Activated naive CD4-positive, alpha-beta T cell treated with anti-CD3 and anti-CD28 coated beads, Interleukin-2, amount 50 U/mL, for 72 hours (primary cell): ENCODE measurements at regions not wholly inside any gene's neighbourhood (a gene's known extent, or its start where the extent isn't known, plus 50 kb on each side); places are given as distances from the start of the nearest gene placed in this dataset.
"Not testable (repeated sequence)": the region's sequence is repeated elsewhere in the genome, so short reads cannot be mapped to it uniquely, and the experiment has no call there.

Source experiments
- ATAC-seq, 2 donors: fragments of 150-1000 bp; cut with Tn5 transposase; 2 replicates each; pipeline ENCODE4 v1.10.0; 2021; ENCODE audit warnings: mild to moderate bottlenecking in 2 of 2, moderate library complexity in 2 of 2
- DNase-seq, 2 donors: peaks; one replicate each; pipeline ENCODE4 v3.0.0; 2021 to 2022; ENCODE audit warnings: low spot score in 2 of 2
- H3K27ac Mint-ChIP-seq, 2 donors: one replicate each; pipeline ENCODE4 v1.8.0; 2022; ENCODE audit warnings: mild to moderate bottlenecking in 2 of 2, mixed read lengths in 2 of 2
- H3K36me3 Mint-ChIP-seq, 2 donors: one replicate each; pipeline ENCODE4 v1.8.0; 2022; ENCODE audit warnings: mixed read lengths in 2 of 2
- H3K9me3 Mint-ChIP-seq, 2 donors: one replicate each; pipeline ENCODE4 v1.8.0; 2022; ENCODE audit warnings: mixed read lengths in 2 of 2

DNA sequence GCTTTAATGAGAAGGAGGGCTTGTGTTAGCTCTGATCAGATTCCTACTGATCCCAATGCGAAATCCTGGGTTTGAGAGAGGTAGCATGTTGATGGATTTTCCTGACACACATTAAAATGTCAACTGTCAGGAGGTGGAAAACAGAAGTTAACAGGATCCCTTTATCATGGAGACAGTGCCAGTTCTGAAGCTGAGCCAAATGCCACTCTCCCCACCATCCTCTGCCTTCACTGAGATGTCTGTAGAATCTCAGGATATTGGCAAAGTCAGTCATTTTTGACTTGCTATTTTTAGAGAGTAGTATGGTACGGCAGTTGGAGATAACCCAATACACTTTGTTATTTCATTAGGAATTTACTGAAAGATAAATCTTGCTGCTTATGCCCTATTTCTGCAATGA lies 1816.2 kb upstream of the FLRT2 start:
- Mint-ChIP-seq H3K36me3 (no peaks in the 10 kb centered on the region), H3K9me3 (peaks cover 5 to 11% of the 10 kb centered on the region in 2 donors), H3K27ac (no peak overlapping the region)
- no peak for DNase-seq
- no peak for ATAC-seq

DNA sequence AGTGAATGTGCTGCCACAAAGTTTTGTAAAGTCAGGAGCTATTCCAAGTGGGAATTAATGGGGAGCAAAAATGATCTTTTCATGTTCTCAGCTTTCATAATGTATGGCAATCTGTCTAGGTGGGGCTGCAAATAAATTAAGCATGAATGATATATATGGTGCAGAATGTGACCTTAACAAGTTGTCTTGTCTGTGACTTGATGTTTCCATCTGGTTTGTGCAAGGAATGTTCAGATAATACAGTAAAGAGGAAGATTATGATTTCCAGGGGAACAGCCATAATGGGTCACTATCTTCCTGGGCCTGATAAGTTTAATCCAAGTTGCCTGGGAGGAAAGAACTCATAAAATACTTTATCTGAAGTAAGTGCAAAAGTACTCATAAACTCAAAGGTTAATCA lies 1815.8 kb upstream of the FLRT2 start:
- DNase-seq: no peak
- Mint-ChIP-seq H3K36me3 (no peaks in the 10 kb centered on the region), H3K27ac (no peak overlapping the region), H3K9me3 (peaks cover 5 to 6% of the 10 kb centered on the region in 2 donors)
- ATAC-seq: no peak

DNA sequence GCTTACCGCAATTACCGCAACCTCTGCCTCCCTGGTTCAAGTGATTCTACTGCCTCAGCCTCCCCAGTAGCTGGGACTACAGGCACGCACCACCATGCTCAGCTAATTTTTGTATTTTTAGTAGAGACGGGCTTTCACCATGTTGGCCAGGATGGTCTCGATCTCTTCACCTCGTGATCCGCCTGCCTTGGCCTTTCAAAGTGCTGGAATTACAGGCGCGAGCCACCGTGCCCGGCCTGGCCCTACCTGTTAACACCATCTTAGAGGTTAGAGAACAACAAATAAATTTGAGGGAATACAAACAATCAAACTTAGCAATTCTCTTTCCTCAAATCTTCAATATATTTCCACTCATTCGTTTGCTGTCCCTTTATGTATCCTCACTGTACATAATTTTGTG lies 1810.5 kb upstream of the FLRT2 start:
- not testable (repeated sequence) for ATAC-seq, DNase-seq

GRCh38 chr14:83733670-83734069 lies 1796.3 kb upstream of the FLRT2 start:
- ATAC-seq (no peak), DNase-seq (no peak)
- Mint-ChIP-seq H3K36me3 (peaks cover 5 to 11% of the 10 kb centered on the region in 2 donors), H3K9me3 (peaks cover 25 to 29% of the 10 kb centered on the region in 2 donors), H3K27ac (no peak overlapping the region)

More for the DNA sequence above, 1810.5 kb upstream of the FLRT2 start:
- not testable (repeated sequence) for H3K9me3 Mint-ChIP-seq, H3K27ac Mint-ChIP-seq, H3K36me3 Mint-ChIP-seq

DNA sequence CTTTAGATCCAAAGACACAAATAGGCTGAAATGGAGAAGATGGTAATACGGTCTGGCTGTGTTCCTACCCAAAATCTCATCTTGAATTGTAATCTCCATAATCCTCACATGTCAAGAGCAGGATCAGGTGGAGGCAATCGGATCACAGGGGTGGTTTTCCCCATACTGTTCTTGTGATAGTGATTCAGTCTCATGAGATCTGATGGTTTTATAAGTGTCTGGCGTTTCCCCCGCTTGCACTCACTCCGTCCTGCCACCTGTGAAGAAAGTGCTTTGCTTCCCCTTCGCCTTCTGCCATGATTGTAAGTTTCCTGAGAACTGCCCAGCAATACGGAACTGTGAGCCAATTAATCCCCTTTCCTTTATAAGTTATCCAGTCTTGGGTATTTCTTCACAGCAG lies 1795.5 kb upstream of the FLRT2 start:
- peaks cover 5 to 9% of the 10 kb centered on the region in 2 donors for H3K36me3 Mint-ChIP-seq
- ATAC-seq: no peak
- no peak overlapping the region for H3K27ac Mint-ChIP-seq
- peaks cover 25 to 28% of the 10 kb centered on the region in 2 donors for H3K9me3 Mint-ChIP-seq
- no peak for DNase-seq

DNA sequence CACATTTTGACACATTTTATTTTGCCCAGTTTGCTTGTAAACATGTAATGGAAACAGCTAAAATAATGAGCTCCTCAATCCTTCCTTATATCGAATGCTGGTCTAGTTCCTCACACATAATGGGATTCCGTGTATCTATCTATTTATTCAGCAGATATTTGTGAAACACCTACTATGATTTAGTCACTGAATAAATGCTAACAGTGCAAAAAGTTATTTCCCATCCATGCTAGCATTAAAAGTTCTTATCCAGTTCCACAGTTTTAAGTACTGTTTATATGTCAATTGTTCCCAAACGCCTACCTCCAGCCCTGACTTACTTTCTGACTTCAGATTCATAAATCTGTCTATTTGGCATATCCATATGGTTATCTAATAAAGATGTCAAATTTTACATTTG lies 1788.7 kb upstream of the FLRT2 start:
- ATAC-seq: no peak
- no peak overlapping the region for H3K27ac Mint-ChIP-seq
- no peak for DNase-seq
- peaks cover 3 to 17% of the 10 kb centered on the region in 2 donors for H3K9me3 Mint-ChIP-seq
- no peaks in the 10 kb centered on the region for H3K36me3 Mint-ChIP-seq

DNA sequence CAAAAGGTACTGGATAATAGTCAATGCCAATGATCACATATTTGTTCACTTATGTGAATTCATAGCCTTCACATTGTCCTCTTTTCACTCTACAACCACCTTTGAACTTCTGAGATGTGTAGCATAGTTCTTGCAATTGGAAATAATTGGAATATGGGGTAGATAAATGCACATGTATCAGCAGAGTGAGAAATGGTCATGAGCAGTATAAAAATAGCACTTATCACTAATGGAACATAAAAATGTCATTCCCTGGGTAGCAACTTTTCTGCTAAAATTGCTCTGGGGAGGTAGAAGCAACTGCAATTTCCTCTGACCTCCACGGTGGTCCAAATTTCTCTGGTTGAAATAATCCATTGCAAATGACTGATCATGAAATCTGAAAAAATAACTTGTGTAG lies 1785.7 kb upstream of the FLRT2 start:
- no peak for DNase-seq
- no peak for ATAC-seq
- Mint-ChIP-seq H3K27ac (no peak overlapping the region), H3K9me3 (peaks cover 7 to 17% of the 10 kb centered on the region in 2 donors), H3K36me3 (no peaks in the 10 kb centered on the region)

DNA sequence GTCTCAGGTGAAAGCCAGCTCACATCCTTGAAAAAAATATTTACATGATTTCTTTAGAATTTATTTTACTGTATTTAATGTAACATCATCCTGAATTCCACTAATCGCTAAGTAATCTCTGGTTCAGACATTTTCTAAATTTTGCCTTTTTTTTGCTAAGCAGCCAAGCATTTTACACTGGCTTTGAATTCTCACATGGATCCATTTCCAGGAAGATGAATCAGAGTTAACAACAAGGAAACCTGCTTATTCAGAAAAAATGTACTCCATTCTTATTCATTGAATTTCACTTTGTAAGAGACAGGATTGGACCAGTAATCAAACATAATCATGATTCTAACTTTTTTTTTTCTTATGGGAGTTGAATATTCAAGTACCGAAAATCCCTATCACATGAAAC lies 1785.1 kb upstream of the FLRT2 start:
- ATAC-seq: no peak
- Mint-ChIP-seq H3K36me3 (no peaks in the 10 kb centered on the region), H3K27ac (no peak overlapping the region), H3K9me3 (peaks cover 7 to 17% of the 10 kb centered on the region in 2 donors)
- DNase-seq: no peak

DNA sequence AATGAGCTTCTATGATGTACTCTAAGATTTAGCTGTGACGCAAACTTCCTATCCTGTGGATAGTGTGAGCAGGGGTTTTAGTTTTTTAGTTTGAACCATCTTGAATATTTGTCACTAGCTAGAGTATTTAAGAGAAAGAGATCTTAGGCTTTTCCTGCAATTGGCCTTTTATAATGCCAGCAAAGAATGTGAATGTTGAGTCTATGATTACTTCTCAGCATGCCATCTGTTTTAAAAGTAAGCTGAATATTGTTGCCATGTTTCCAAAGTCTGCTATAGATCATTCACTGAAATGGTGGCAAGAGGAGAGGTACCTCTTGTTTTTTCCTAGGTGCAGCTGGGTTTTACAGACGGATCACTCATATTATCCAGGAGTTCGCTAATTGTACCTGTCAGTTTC lies 1783.6 kb upstream of the FLRT2 start:
- ATAC-seq (no peak), DNase-seq (no peak)
- Mint-ChIP-seq H3K27ac (no peak overlapping the region), H3K9me3 (peaks cover 9 to 14% of the 10 kb centered on the region in 2 donors), H3K36me3 (no peaks in the 10 kb centered on the region)

DNA sequence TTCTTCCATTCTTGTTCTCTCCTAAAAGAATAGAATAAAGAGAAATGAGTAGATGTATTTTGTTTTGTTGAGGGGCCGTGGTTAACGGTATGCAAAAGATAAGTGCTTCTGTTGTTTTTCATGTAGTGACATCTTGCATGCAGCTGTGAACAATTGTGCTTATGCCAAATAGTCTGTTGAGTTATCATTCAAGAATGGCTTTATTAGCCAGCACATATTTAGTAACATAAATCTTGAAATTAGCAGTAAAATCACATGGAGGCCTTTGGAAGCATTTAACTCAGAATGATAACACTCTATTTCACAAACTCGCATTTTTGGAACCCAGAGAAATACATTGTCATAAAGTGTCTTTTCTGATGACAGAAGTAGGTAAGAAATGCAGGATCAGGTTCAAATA lies 1772.0 kb upstream of the FLRT2 start:
- ATAC-seq: no peak
- no peaks in the 10 kb centered on the region for H3K9me3 Mint-ChIP-seq
- no peak overlapping the region for H3K27ac Mint-ChIP-seq
- H3K36me3 Mint-ChIP-seq: no peaks in the 10 kb centered on the region
- no peak for DNase-seq

GRCh38 chr14:83764656-83765599 lies 1765.0 kb upstream of the FLRT2 start:
- no peaks in the 10 kb centered on the region for H3K36me3 Mint-ChIP-seq
- H3K9me3 Mint-ChIP-seq: peaks cover 9 to 19% of the 10 kb centered on the region in 2 donors
- ATAC-seq (no peak), DNase-seq (no peak)
- H3K27ac Mint-ChIP-seq: no peak overlapping the region

DNA sequence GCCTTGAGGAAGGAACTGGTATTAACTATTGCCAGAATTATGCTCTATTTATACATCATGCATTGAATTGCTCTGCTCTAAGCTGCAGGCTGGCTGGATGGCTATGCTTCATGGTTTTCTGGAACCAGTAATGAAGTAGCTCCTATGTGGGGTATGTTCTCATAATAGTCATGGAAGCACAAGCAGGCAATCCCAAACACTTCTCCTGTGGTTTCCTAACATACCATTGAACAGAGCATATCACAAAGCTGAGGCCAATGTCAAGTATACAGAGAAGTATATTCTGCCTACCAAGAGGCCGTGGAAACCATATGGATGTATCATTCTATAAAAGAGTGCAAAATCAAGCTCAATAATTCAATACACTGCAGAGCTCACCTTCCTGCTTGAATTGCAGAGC lies 1752.4 kb upstream of the FLRT2 start:
- H3K27ac Mint-ChIP-seq: no peak overlapping the region
- H3K36me3 Mint-ChIP-seq: no peaks in the 10 kb centered on the region
- H3K9me3 Mint-ChIP-seq: peaks cover 20 to 23% of the 10 kb centered on the region in 2 donors
- ATAC-seq (no peak), DNase-seq (no peak)

DNA sequence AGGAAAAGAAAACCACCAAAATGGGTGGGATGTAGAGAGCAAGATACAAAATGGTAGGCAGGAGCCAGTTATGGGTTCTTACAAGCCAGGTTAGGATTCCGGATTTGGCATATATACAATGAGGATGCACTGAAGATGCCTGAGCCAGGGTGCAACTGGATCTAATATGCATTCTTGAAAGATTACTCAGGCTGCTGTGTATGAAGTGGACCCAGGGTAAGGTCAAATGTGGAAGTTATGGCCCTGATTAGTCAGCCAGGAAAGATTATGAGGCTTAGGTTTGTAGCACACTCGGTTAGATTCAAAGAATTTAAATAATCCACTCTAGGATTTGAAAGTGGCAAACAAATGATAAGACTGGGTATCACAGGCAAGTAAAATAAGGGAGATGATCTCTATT lies 1750.7 kb upstream of the FLRT2 start:
- ATAC-seq (no peak), DNase-seq (no peak)
- peaks cover 14 to 19% of the 10 kb centered on the region in 2 donors for H3K9me3 Mint-ChIP-seq
- H3K27ac Mint-ChIP-seq: no peak overlapping the region
- H3K36me3 Mint-ChIP-seq: no peaks in the 10 kb centered on the region

GRCh38 chr14:83780321-83780720 lies 1749.6 kb upstream of the FLRT2 start:
- no peak for DNase-seq
- no peaks in the 10 kb centered on the region for H3K36me3 Mint-ChIP-seq
- H3K27ac Mint-ChIP-seq: no peak overlapping the region
- no peak for ATAC-seq
- peaks cover 14 to 19% of the 10 kb centered on the region in 2 donors for H3K9me3 Mint-ChIP-seq

- DNase-seq (no peak), ATAC-seq (no peak)
- H3K27ac Mint-ChIP-seq: no peak overlapping the region
- H3K36me3 Mint-ChIP-seq: peaks cover 0 to 5% of the 10 kb centered on the region in 2 donors
- peaks cover 12 to 20% of the 10 kb centered on the region in 2 donors for H3K9me3 Mint-ChIP-seq
Measured at GRCh38 chr14:83798421-83798820, 1731.5 kb upstream of the FLRT2 start.

DNA sequence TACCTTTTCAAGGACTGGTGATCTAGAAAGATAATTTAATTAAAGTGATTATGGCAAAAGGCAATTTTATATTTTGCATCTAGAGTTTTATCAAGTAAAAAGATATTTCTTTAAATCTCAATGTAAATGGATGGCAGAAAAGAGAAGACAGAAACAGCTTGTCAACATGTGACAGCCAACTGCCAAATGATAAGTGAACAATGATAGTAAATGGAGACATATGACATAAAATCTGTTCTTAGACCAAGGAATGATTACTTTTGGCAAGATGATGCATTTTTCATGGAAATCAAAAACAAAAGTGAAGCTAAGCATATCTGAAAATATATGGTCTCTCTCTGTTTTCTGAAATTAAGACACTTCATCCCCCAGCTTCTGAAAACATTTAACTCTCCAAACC lies 1730.7 kb upstream of the FLRT2 start:
- ATAC-seq (no peak), DNase-seq (no peak)
- H3K9me3 Mint-ChIP-seq: peaks cover 10 to 14% of the 10 kb centered on the region in 2 donors

GRCh38 chr14:83814896-83815295 lies 1715.0 kb upstream of the FLRT2 start:
- DNase-seq: no peak
- Mint-ChIP-seq H3K36me3 (no peaks in the 10 kb centered on the region), H3K27ac (no peak overlapping the region), H3K9me3 (peaks cover 9 to 11% of the 10 kb centered on the region in 2 donors)
- no peak for ATAC-seq

More for the DNA sequence above, 1730.7 kb upstream of the FLRT2 start:
- H3K27ac Mint-ChIP-seq: no peak overlapping the region
- no peaks in the 10 kb centered on the region for H3K36me3 Mint-ChIP-seq

DNA sequence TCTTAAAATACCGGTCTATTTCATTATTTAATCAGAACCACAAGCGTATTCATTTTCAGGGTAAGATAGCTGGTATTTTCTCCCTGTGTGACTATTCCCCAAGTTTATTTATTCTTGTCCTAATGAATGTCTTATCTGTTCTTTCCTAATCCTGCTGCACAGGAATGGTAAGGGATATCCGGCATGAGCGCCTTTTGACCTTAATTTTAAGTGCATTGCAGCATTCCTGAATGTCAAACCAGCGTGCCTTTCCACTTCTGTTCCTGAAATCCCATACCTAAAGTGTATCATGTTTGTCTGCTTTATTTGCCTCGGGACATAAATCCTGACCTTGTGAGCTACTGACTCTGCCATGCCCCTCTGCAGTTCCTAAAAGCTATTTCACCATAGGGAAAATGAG lies 1713.2 kb upstream of the FLRT2 start:
- Mint-ChIP-seq H3K9me3 (peaks cover 3 to 5% of the 10 kb centered on the region in 2 donors), H3K27ac (no peak overlapping the region), H3K36me3 (no peaks in the 10 kb centered on the region)
- no peak for ATAC-seq
- no peak for DNase-seq
